ENCODE measurements at regions not wholly inside any gene's neighbourhood (a gene's known extent, or its start where the extent isn't known, plus 50 kb on each side); places are given as distances from the start of the nearest gene placed in this dataset.
"Not testable (repeated sequence)": the region's sequence is repeated elsewhere in the genome, so short reads cannot be mapped to it uniquely, and the experiment has no call there.

DNA sequence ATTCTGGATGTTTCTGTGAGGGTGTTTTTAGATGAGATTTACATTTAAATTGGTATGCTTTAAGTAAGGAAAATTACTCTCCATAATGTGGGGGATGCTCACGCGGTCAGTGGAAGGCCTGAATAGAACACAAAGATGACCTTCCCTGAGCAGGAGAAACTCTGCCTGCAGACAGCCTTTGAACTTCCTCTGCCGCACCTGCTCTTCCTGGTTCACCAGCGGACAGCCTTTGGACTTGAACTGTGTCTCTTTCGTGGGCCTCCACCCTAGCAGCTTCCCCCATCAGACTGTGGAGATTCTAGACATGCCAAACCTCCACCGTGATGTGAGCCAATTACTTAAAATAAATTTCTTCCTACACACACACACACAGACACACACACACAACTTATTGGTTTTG lies 210.7 kb downstream of the EFCAB11 start:
- Mint-ChIP-seq H3K27me3 (no peaks in the 10 kb centered on the region), H3K27ac (no peak overlapping the region), H3K36me3 (peaks cover 2% of the 10 kb centered on the region), H3K4me3 (no peak overlapping the region), H3K4me1 (ENCODE audit: low read depth) (peaks cover 8% of the 10 kb centered on the region), H3K9me3 (peaks cover 24% of the 10 kb centered on the region)
- POLR2A ChIA-PET, result no interaction called here
- CTCF ChIA-PET, result no interaction called here
- intact Hi-C loops (cut with micrococcal nuclease), result no loop called here
- DNase-seq, result no peak

GRCh38 chr14:89740241-89740640 lies 214.3 kb downstream of the EFCAB11 start:
- Mint-ChIP-seq H3K4me3 (no peak overlapping the region), H3K4me1 (ENCODE audit: low read depth) (no peaks in the 10 kb centered on the region), H3K9me3 (peaks cover 6% of the 10 kb centered on the region), H3K36me3 (no peaks in the 10 kb centered on the region), H3K27ac (no peak overlapping the region), H3K27me3 (no peaks in the 10 kb centered on the region)
- ChIA-PET POLR2A (no interaction called here), CTCF (interaction anchor here (0.6 kb wide), 1 partner anchor 315 kb away, joined by 3 read pairs; no protein-coding TSS in a partner anchor)
- no peak for DNase-seq
- intact Hi-C loops (cut with micrococcal nuclease), result no loop called here

DNA sequence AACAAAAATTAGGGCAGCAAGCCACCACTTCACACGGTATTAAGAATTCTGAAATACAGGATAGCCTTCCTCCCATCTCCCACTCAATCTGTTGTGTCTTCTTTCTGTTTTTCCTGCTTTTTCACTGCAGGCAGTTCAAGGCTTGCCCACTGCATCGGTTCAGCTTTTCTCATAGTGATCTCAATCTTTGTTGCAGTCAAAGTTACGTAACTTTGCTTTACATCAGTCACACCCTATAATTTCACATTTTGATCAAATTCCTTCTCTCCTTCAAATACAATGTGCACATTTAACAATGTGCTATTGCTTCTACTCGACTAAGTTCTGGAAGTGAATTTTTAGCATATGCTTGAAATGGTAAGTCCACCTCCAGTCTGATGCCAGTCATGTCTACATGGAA lies 217.6 kb downstream of the EFCAB11 start:
- Mint-ChIP-seq H3K4me1 (ENCODE audit: low read depth) (no peaks in the 10 kb centered on the region), H3K4me3 (no peak overlapping the region), H3K36me3 (no peaks in the 10 kb centered on the region), H3K27ac (no peak overlapping the region), H3K9me3 (peaks cover 8% of the 10 kb centered on the region), H3K27me3 (no peaks in the 10 kb centered on the region)
- ChIA-PET POLR2A (no interaction called here), CTCF (no interaction called here)
- no peak for DNase-seq
- intact Hi-C loops (cut with micrococcal nuclease), result no loop called here

- ChIA-PET POLR2A (no interaction called here), CTCF (no interaction called here)
- no peak overlapping the region for H3K4me3 Mint-ChIP-seq
- intact Hi-C loops (cut with micrococcal nuclease), result no loop called here
- H3K27me3 Mint-ChIP-seq, result no peaks in the 10 kb centered on the region
- peaks cover 6% of the 10 kb centered on the region for H3K4me1 Mint-ChIP-seq (ENCODE audit: low read depth)
- H3K27ac Mint-ChIP-seq, result no peak overlapping the region
- H3K36me3 Mint-ChIP-seq, result no peaks in the 10 kb centered on the region
- H3K9me3 Mint-ChIP-seq, result peaks cover 6% of the 10 kb centered on the region
- no peak for DNase-seq
Observed at GRCh38 chr14:89731396-89731933, 223.1 kb downstream of the EFCAB11 start.

DNA sequence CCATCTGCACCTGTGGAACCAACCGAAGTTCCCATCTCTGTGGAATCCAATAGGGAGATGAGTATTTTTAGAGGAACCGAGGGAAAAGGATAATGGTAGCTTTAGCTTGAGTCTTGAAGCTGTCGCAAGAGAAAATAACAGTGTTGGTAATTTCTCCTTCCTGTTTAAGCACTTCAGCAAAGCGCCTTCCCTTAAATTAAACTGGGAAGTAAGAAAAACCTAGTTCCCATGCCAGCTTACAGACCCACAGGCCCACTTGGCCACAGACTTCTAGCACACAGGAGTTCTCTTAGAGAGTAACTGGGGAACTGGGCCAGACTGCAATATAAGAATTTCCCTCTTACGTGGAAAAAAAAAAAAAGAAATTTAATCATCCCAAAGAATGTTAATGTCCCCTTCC lies 223.8 kb downstream of the EFCAB11 start:
- intact Hi-C loops (cut with micrococcal nuclease), result no loop called here
- no peaks in the 10 kb centered on the region for H3K36me3 Mint-ChIP-seq
- peaks cover 13% of the 10 kb centered on the region for H3K4me1 Mint-ChIP-seq (ENCODE audit: low read depth)
- CTCF ChIA-PET, result no interaction called here
- no peak overlapping the region for H3K27ac Mint-ChIP-seq
- POLR2A ChIA-PET, result no interaction called here
- peaks cover 6% of the 10 kb centered on the region for H3K9me3 Mint-ChIP-seq
- no peak overlapping the region for H3K4me3 Mint-ChIP-seq
- no peaks in the 10 kb centered on the region for H3K27me3 Mint-ChIP-seq
- no peak for DNase-seq

GRCh38 chr14:89728964-89729363 lies 225.6 kb downstream of the EFCAB11 start:
- POLR2A ChIA-PET, result no interaction called here
- no peak overlapping the region for H3K4me3 Mint-ChIP-seq
- H3K27ac Mint-ChIP-seq, result no peak overlapping the region
- peaks cover 5% of the 10 kb centered on the region for H3K9me3 Mint-ChIP-seq
- DNase-seq, result no peak
- CTCF ChIA-PET, result no interaction called here
- H3K4me1 Mint-ChIP-seq (ENCODE audit: low read depth), result peaks cover 29% of the 10 kb centered on the region
- no peaks in the 10 kb centered on the region for H3K27me3 Mint-ChIP-seq
- intact Hi-C loops (cut with micrococcal nuclease), result no loop called here
- H3K36me3 Mint-ChIP-seq, result no peaks in the 10 kb centered on the region

DNA sequence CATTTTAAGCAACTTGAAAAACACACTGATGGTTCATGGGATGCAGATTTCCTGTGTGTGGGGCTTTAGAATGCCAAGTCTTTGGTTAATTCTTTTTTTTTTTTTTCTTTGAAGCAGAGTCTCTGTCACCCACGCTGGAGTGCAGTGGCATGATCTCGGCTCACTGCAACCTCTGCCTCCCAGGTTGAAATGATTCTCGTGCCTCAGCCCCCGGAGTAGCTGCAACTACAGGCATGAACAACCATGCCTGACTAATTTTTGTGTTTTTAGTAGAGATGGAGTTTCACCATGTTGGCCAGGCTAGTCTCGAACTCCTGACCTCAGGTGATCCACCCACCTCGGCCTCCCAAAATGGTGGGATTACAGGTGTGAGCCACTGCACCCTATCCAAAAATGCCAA lies 228.3 kb downstream of the EFCAB11 start:
- H3K27me3 Mint-ChIP-seq; H3K9me3 Mint-ChIP-seq; H3K4me3 Mint-ChIP-seq; intact Hi-C loops (cut with micrococcal nuclease); CTCF ChIA-PET; H3K36me3 Mint-ChIP-seq; POLR2A ChIA-PET: not testable (repeated sequence)
- Mint-ChIP-seq H3K27ac (peak overlapping the region; percentile 90), H3K4me1 (ENCODE audit: low read depth) (peaks cover 55% of the 10 kb centered on the region)
- peak; percentile 61 for DNase-seq

- peak; percentile 35 for DNase-seq
- POLR2A ChIA-PET, result no interaction called here
- H3K9me3 Mint-ChIP-seq, result no peaks in the 10 kb centered on the region
- CTCF ChIA-PET, result no interaction called here
- H3K27me3 Mint-ChIP-seq, result no peaks in the 10 kb centered on the region
- peak overlapping the region; percentile 76 for H3K4me3 Mint-ChIP-seq
- H3K36me3 Mint-ChIP-seq, result peaks cover 1% of the 10 kb centered on the region
- peak overlapping the region; percentile 90 for H3K27ac Mint-ChIP-seq
- peaks cover 71% of the 10 kb centered on the region for H3K4me1 Mint-ChIP-seq (ENCODE audit: low read depth)
- intact Hi-C loops (cut with micrococcal nuclease), result loop anchor here (5.0 kb wide), 1 partner anchor 43 kb away; no protein-coding TSS in a partner anchor
Observed at GRCh38 chr14:89724628-89724960, 229.9 kb downstream of the EFCAB11 start.

DNA sequence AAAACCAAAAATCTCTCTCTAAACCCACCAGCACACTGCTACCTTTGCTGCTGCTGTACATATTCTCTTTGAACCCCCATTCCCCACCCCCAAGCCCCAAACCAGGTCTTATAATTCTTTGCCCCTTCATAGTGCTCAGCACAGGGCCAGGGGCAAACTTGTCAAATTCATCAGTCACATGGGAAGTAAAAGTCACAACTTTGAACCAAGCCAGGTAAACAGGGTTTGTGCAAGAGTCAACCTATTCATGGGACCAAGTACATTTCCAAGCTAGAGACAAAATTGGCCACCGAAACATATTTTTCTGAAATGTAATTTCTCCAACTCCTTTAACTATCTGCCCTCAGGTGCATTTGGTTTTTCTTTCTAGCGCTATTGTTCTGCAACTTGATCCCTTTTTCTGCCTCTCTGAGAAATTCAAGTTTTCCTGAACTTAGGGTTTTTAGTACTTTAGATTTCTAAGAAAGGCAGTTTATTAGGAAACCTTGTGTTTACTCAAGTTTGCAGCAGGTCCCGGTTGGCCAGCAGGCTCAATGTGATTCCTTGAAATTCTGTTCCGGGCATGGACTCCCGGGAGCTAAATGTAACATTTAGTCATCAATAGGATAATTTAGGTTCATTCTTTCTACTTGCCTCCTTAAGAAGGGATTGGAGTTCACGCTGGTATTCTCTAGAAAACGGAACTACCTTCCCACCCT lies 230.5 kb downstream of the EFCAB11 start:
- Mint-ChIP-seq H3K27ac (peak overlapping the region; percentile 90), H3K27me3 (no peaks in the 10 kb centered on the region), H3K9me3 (peaks cover 2% of the 10 kb centered on the region), H3K4me3 (peak overlapping the region; percentile 76), H3K4me1 (ENCODE audit: low read depth) (peaks cover 75% of the 10 kb centered on the region), H3K36me3 (peaks cover 1% of the 10 kb centered on the region)
- intact Hi-C loops (cut with micrococcal nuclease), result loop anchor here (5.0 kb wide), 1 partner anchor 43 kb away; no protein-coding TSS in a partner anchor
- no peak for DNase-seq
- POLR2A ChIA-PET, result no interaction called here
- CTCF ChIA-PET, result no interaction called here

DNA sequence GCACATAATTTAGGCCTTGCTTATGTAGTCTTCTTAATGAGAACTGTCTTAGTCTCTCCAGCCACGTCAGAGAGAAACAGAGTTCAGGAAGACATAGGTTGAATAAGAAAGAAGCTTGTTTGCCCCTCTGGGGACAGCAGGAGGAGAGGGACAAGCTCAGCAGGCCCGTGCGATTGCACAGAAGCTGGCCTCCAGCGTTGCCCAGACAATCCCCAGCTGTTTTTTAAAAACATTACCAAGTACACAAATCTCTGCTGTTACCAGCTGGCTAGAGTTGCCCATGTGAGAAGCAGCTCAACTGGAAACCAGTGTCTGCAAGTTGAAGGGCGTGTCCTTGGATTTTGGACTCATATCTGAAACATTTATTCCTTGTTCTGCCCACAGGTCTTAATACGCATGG lies 232.6 kb downstream of the EFCAB11 start:
- CTCF ChIA-PET, result interaction anchor here (1.2 to 1.6 kb wide), 4 partner anchors 8 to 41 kb away, joined by 3 to 6 read pairs (median 4); no protein-coding TSS in a partner anchor

DNA sequence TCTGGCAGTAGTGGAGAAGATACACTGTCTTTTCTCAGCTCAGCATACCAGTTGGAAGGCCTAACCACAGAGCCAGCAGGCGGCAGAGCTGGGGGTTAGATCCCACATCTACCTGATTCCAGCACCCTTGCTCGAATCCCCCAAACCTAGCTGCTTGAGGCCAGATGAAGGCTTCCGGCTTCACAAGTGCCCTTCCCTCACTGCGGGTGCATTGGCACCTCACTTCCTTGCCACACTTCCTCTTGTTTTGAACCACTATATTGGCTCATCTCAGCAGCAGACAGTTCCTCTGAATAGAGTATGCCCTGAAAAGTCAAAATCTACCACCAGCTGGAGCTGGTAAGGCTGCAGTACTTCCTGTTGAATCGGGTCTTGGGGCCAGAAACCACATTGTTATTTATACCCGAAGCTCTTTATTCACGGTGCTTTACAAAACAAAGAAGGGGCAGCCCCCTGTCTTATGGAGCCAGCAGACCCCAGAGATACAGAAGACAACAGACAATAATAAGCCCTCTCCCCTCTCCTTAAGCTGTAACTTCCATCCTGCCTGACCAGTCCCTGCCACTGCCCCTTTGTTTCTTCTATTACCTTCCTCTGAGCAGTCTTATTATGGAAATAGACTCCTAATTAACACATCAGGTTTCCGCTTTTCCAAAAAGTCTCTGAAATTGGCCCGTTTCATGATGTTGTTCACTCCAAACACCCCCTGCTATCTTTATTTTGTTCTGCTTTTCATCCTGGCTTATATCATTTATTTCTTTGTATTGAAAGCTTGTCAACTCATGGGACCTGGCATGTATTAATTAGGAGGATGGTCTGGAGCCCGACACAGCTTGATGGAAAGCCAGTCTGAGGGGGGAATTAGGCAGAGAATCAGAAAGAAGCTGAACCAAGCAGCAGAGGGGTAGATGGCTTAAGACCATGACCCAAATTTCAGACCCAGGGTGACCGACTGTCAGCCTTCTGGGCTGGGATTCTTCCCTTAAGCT lies 233.5 kb downstream of the EFCAB11 start:
- H3K27ac Mint-ChIP-seq, result peak overlapping the region; percentile 94
- peak overlapping the region; percentile 45 for H3K4me3 Mint-ChIP-seq
- peak; percentile 81 for DNase-seq
- no peaks in the 10 kb centered on the region for H3K27me3 Mint-ChIP-seq
- CTCF ChIA-PET, result interaction anchor here (1.0 to 1.6 kb wide), 4 partner anchors 18 to 40 kb away, joined by 3 to 6 read pairs (median 4); no protein-coding TSS in a partner anchor
- peaks cover 71% of the 10 kb centered on the region for H3K4me1 Mint-ChIP-seq (ENCODE audit: low read depth)
- intact Hi-C loops (cut with micrococcal nuclease), result loop anchor here (1.0 to 5.0 kb wide), 8 partner anchors 19 to 292 kb away; no protein-coding TSS in a partner anchor
- H3K9me3 Mint-ChIP-seq, result peaks cover 2% of the 10 kb centered on the region
- POLR2A ChIA-PET, result interaction anchor here (0.7 to 2.3 kb wide), 10 partner anchors 10 to 291 kb away, joined by 3 to 15 read pairs (median 4); no protein-coding TSS in a partner anchor
- peaks cover 1% of the 10 kb centered on the region for H3K36me3 Mint-ChIP-seq

More for the DNA sequence above, 232.6 kb downstream of the EFCAB11 start:
- Mint-ChIP-seq H3K4me3 (no peak overlapping the region), H3K27ac (peak overlapping the region; percentile 94), H3K36me3 (peaks cover 1% of the 10 kb centered on the region), H3K9me3 (peaks cover 2% of the 10 kb centered on the region), H3K4me1 (ENCODE audit: low read depth) (peaks cover 78% of the 10 kb centered on the region), H3K27me3 (no peaks in the 10 kb centered on the region)
- DNase-seq, result no peak
- intact Hi-C loops (cut with micrococcal nuclease), result loop anchor here (1.0 to 5.0 kb wide), 5 partner anchors 29 to 293 kb away; no protein-coding TSS in a partner anchor
- POLR2A ChIA-PET, result interaction anchor here (0.6 to 2.3 kb wide), 5 partner anchors 19 to 127 kb away, joined by 3 to 15 read pairs (median 6); no protein-coding TSS in a partner anchor
